GM12892 (cell line): ENCODE measurements at regions not wholly inside any gene's neighbourhood (a gene's known extent, or its start where the extent isn't known, plus 50 kb on each side); places are given as distances from the start of the nearest gene placed in this dataset.
"Not testable (repeated sequence)": the region's sequence is repeated elsewhere in the genome, so short reads cannot be mapped to it uniquely, and the experiment has no call there.

Experiments used
- DNase-seq: peaks from one replicate; pipeline ENCODE4 v3.0.0; 2011; ENCODE audit not compliant: insufficient read length
- FAIRE-seq: peaks from 2 replicates; lab custom pipeline; 2011; peaks lifted over from hg19 to GRCh38; lab: Jason Lieb, UNC
- POLR2A ChIP-seq: IDR thresholded peaks from 2 replicates; pipeline ENCODE4 v1.6.1; 2011; ENCODE audit warnings: low read depth, low read length, control low read depth
- POLR2AphosphoS5 ChIP-seq: IDR thresholded peaks from 2 replicates; pipeline ENCODE4 v1.6.1; 2011; ENCODE audit warnings: low read depth, low read length, control low read depth
- TAF1 ChIP-seq: IDR thresholded peaks from 2 replicates; pipeline ENCODE4 v1.6.1; 2011; ENCODE audit warnings: low read depth, mild to moderate bottlenecking, control low read depth, low read length, borderline replicate concordance

- DNase-seq: no peak
- FAIRE-seq: no peak
- TF ChIP-seq POLR2A (no peak), TAF1 (no peak), POLR2AphosphoS5 (no peak)
Measured at GRCh38 chr14:43090380-43090779, 1416.7 kb downstream of the FSCB start.

- FAIRE-seq: no peak
- DNase-seq: no peak
- no peak for TF ChIP-seq POLR2A
- TF ChIP-seq POLR2AphosphoS5: no peak
- no peak for TF ChIP-seq TAF1
Measured at GRCh38 chr14:43087666-43088065, 1419.4 kb downstream of the FSCB start.

- no peak for FAIRE-seq
- TF ChIP-seq POLR2AphosphoS5: no peak
- no peak for TF ChIP-seq TAF1
- no peak for TF ChIP-seq POLR2A
- DNase-seq: no peak
Measured at GRCh38 chr14:43085819-43086218, 1421.3 kb downstream of the FSCB start.

GRCh38 chr14:43067372-43067771 lies 1439.7 kb downstream of the FSCB start:
- not testable (repeated sequence) for DNase-seq, FAIRE-seq

GRCh38 chr14:43056106-43056505 lies 1449.4 kb downstream of the LRFN5 start:
- DNase-seq (no peak), FAIRE-seq (no peak)
- TF ChIP-seq POLR2AphosphoS5 (no peak), TAF1 (no peak), POLR2A (no peak)

- TF ChIP-seq TAF1 (no peak), POLR2AphosphoS5 (no peak), POLR2A (no peak)
- FAIRE-seq (no peak), DNase-seq (no peak)
Measured at GRCh38 chr14:43052897-43053296, 1446.2 kb downstream of the LRFN5 start.

GRCh38 chr14:43043850-43044249 lies 1437.2 kb downstream of the LRFN5 start:
- FAIRE-seq: no peak
- TF ChIP-seq POLR2AphosphoS5 (no peak), TAF1 (no peak), POLR2A (no peak)
- DNase-seq: no peak

GRCh38 chr14:43042408-43042807 lies 1435.7 kb downstream of the LRFN5 start:
- FAIRE-seq (no peak), DNase-seq (no peak)
- no peak for TF ChIP-seq POLR2AphosphoS5
- no peak for TF ChIP-seq POLR2A
- no peak for TF ChIP-seq TAF1

- FAIRE-seq (no peak), DNase-seq (no peak)
- no peak for TF ChIP-seq TAF1
- no peak for TF ChIP-seq POLR2AphosphoS5
- no peak for TF ChIP-seq POLR2A
Measured at GRCh38 chr14:43041976-43042375, 1435.3 kb downstream of the LRFN5 start.

GRCh38 chr14:43041207-43041606 lies 1434.5 kb downstream of the LRFN5 start:
- no peak for TF ChIP-seq TAF1
- TF ChIP-seq POLR2AphosphoS5: no peak
- TF ChIP-seq POLR2A: no peak
- FAIRE-seq (no peak), DNase-seq (no peak)

GRCh38 chr14:43039881-43040280 lies 1433.2 kb downstream of the LRFN5 start:
- DNase-seq: no peak
- TF ChIP-seq POLR2A (no peak), TAF1 (no peak), POLR2AphosphoS5 (no peak)
- FAIRE-seq: no peak

- no peak for TF ChIP-seq POLR2A
- DNase-seq (no peak), FAIRE-seq (no peak)
Measured at GRCh38 chr14:43031598-43031997, 1424.9 kb downstream of the LRFN5 start.

GRCh38 chr14:43022094-43022800 lies 1415.6 kb downstream of the LRFN5 start:
- no peak for TF ChIP-seq POLR2AphosphoS5
- TF ChIP-seq TAF1: no peak
- TF ChIP-seq POLR2A: no peak
- DNase-seq (no peak), FAIRE-seq (no peak)
